Mesothelial cell of epicardium (in vitro differentiated cells): ENCODE measurements at regions not wholly inside any gene's neighbourhood (a gene's known extent, or its start where the extent isn't known, plus 50 kb on each side); places are given as distances from the start of the nearest gene placed in this dataset.

ENCODE experiments used
- DNase-seq, 2 experiments: peaks; one replicate each; pipeline ENCODE4 v3.0.0; 2021; ENCODE audit warnings: low spot score in 2 of 2; ENCODE audit not compliant: unreplicated experiment in 2 of 2
- H3K27ac Mint-ChIP-seq: 2 replicates; pipeline ENCODE4 v1.8.0; 2021; ENCODE audit warnings: mixed read lengths
- H3K27me3 Mint-ChIP-seq: 2 replicates; pipeline ENCODE4 v1.8.0; 2021; ENCODE audit warnings: low read depth, mixed read lengths
- H3K36me3 Mint-ChIP-seq: 2 replicates; pipeline ENCODE4 v1.8.0; 2021; ENCODE audit warnings: mixed read lengths
- H3K4me1 Mint-ChIP-seq: 2 replicates; pipeline ENCODE4 v1.8.0; 2021; ENCODE audit warnings: mixed read lengths
- H3K4me3 Mint-ChIP-seq: 2 replicates; pipeline ENCODE4 v1.8.0; 2021; ENCODE audit warnings: mild to moderate bottlenecking, moderate library complexity, mixed read lengths
- H3K9me3 Mint-ChIP-seq: 2 replicates; pipeline ENCODE4 v1.8.0; 2021; ENCODE audit warnings: mixed read lengths
- TF ChIP-seq, protein P1 (sequence below): fragments of 200-600 bp; sonication (generic); IDR thresholded peaks from one replicate; pipeline ENCODE4 v1.5.0; 2021; ENCODE audit warnings: antibody characterized with exemption; ENCODE audit not compliant: unreplicated experiment

DNA sequence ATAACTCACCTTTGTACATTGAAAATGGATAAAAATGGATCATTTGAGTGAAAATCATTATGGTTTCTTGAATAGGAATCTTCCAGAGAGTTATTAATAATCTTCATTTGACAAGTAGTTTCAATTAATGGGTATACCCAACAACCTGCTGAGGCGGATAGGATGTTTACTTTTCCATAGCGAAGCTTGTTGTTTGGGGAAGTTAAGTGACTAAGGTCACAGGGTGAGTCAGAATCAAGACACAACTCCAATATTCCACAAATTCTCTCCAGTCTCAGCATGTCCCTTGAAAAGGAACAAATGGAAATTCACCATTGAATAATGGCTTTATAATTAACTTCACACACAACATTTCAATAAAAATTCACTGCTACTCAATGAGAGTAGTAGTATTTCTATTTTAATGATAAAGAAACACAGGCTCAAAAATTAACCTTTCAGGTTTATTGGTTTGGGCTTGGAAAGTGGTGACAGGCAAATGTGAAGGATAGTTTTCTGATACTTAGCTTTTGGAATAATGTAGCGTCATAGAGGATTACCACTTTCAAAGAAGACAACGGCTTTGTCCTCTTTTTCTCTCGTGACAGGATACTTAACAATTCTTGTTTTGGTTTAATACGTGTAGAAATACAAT lies 211.3 kb downstream of the GPD2 start:
- Mint-ChIP-seq H3K9me3 (peaks cover 16% of the 10 kb centered on the region), H3K27ac (no peak overlapping the region), H3K4me3 (no peak overlapping the region), H3K4me1 (no peaks in the 10 kb centered on the region), H3K36me3 (no peaks in the 10 kb centered on the region), H3K27me3 (no peaks in the 10 kb centered on the region)
- DNase-seq: no peak
- TF ChIP-seq, protein P1, sequence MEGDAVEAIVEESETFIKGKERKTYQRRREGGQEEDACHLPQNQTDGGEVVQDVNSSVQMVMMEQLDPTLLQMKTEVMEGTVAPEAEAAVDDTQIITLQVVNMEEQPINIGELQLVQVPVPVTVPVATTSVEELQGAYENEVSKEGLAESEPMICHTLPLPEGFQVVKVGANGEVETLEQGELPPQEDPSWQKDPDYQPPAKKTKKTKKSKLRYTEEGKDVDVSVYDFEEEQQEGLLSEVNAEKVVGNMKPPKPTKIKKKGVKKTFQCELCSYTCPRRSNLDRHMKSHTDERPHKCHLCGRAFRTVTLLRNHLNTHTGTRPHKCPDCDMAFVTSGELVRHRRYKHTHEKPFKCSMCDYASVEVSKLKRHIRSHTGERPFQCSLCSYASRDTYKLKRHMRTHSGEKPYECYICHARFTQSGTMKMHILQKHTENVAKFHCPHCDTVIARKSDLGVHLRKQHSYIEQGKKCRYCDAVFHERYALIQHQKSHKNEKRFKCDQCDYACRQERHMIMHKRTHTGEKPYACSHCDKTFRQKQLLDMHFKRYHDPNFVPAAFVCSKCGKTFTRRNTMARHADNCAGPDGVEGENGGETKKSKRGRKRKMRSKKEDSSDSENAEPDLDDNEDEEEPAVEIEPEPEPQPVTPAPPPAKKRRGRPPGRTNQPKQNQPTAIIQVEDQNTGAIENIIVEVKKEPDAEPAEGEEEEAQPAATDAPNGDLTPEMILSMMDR: no peak

DNA sequence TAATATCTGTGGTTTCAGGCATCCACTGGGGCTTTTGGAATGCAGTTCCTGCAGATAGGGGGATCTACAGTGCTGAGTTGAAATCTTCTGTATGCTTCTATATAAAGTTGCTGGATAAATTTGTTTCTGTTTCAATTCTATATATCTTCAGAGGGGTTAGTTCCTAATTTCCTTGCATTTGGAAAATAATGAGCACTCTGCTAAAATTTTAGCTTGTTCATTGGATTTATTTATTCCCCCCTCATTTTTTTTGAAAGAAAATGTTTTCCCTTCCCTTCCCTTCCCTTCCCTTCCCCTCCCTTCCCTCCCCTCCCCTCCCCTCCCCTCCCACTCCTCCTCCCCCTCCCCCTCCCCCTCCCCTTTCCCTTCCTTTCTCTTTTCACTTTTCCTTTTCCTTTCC lies 212.3 kb downstream of the GPD2 start:
- H3K4me3 Mint-ChIP-seq: no peak overlapping the region
- H3K36me3 Mint-ChIP-seq: no peaks in the 10 kb centered on the region
- peaks cover 6% of the 10 kb centered on the region for H3K9me3 Mint-ChIP-seq
- TF ChIP-seq, protein P1: no peak
- DNase-seq: no peak
- H3K4me1 Mint-ChIP-seq: peaks cover 3% of the 10 kb centered on the region
- no peak overlapping the region for H3K27ac Mint-ChIP-seq
- H3K27me3 Mint-ChIP-seq: no peaks in the 10 kb centered on the region

DNA sequence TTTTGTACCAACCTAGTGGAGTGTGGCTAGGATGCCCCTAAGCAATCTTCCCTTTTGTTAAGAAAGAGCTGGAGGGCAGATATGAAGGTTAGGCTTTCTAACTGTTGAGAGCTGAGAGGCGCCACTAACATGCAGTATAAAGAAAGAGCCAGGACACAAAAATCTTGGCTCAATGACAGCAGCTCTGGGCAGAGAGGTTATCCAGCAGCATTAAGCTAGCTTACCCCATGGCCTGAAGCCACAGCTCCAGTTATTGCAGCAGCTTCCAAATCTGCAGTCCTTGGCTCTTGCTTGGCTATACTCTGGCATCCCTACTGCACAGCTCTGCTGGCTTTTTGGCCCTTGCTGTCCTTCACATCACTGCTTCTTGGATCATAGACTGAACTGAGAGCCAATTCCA lies 213.4 kb downstream of the GPD2 start:
- Mint-ChIP-seq H3K27me3 (no peaks in the 10 kb centered on the region), H3K4me1 (peaks cover 8% of the 10 kb centered on the region), H3K4me3 (no peak overlapping the region), H3K27ac (no peak overlapping the region), H3K9me3 (no peaks in the 10 kb centered on the region), H3K36me3 (no peaks in the 10 kb centered on the region)
- TF ChIP-seq, protein P1: no peak
- no peak for DNase-seq

DNA sequence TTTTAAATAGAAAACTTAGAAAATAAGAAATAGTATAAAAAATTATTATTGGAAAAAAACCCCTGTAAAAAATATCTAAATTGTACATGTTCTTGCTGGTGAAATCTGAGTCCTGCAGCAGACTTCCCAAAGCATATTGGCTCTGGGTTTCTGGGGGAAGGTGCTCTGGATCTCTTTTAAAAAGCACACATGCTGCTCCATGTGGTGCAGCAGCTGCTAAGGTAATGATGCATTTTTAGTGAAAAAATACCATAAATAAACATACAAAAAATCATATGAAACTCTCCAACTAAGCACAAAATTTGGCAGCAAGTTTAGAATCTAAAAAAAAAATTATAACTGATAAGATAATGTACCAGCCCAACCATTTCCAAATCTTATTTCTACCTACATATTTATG lies 216.5 kb downstream of the GPD2 start:
- H3K4me3 Mint-ChIP-seq: no peak overlapping the region
- DNase-seq: no peak
- no peaks in the 10 kb centered on the region for H3K27me3 Mint-ChIP-seq
- peaks cover 8% of the 10 kb centered on the region for H3K4me1 Mint-ChIP-seq
- TF ChIP-seq, protein P1: no peak
- H3K9me3 Mint-ChIP-seq: no peaks in the 10 kb centered on the region
- no peak overlapping the region for H3K27ac Mint-ChIP-seq
- no peaks in the 10 kb centered on the region for H3K36me3 Mint-ChIP-seq

DNA sequence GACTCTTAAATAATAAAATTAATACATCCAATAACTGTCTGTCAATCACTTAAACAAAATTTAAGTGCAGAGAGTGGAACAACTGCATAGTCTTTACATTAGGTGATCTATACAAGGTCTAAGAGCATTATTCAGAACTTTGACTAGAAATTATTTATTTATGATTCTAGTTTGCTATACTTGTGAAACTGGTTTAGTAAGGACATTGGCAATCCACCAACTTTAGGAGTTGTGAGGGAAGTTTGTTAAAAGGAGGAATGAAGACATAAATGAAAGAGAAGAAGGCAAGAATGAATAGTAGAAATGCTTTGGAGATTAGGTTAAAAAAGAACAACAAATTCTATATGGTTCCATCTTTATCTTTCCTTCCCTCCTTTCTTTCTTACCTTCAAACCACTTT lies 217.5 kb downstream of the GPD2 start:
- Mint-ChIP-seq H3K27me3 (no peaks in the 10 kb centered on the region), H3K9me3 (no peaks in the 10 kb centered on the region), H3K36me3 (no peaks in the 10 kb centered on the region), H3K4me3 (no peak overlapping the region), H3K4me1 (peaks cover 8% of the 10 kb centered on the region), H3K27ac (no peak overlapping the region)
- TF ChIP-seq, protein P1: no peak
- DNase-seq: no peak

DNA sequence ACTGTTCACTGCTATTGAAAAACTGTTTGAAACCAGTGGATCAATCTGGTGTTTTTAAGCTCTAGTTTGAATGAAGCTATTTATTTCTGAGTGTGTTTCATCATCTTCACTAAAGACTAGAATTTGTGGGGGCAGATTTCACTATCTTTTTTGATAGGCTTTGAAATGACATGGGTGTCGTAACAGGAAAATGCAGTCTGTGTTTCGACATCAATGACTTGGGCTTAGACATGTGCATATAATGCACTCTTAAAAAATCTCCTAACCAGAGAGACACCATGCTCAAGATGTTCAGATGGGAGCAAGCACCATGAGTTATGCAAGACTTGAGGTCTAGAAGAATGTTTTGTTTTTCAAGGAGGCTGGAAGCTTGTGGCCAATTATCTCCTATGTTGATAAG lies 221.6 kb downstream of the GPD2 start:
- H3K4me3 Mint-ChIP-seq: no peak overlapping the region
- peaks cover 10% of the 10 kb centered on the region for H3K9me3 Mint-ChIP-seq
- peaks cover 8% of the 10 kb centered on the region for H3K4me1 Mint-ChIP-seq
- DNase-seq: no peak
- no peaks in the 10 kb centered on the region for H3K36me3 Mint-ChIP-seq
- TF ChIP-seq, protein P1: no peak
- H3K27me3 Mint-ChIP-seq: no peaks in the 10 kb centered on the region
- no peak overlapping the region for H3K27ac Mint-ChIP-seq
